ENCODE measurements at regions not wholly inside any gene's neighbourhood (a gene's known extent, or its start where the extent isn't known, plus 50 kb on each side); places are given as distances from the start of the nearest gene placed in this dataset.

DNA sequence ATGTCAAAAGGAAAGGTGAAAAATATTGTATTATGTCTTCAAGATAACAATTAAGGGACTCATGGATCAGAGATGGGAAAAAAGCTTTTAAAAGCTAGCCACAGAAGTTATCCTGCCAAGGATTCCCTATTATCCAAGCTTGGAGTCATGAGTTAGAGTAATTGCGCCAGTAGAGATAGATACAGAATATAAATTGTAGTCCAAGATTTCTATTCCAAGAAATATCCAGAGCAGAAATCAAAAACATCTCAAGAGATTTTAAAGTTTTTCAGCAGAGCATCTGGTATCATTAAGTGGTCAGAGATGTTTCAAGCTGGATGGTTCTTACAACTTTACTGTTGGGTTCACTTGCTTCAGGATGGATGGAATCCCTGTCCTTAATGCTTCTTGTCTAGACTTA lies 186.7 kb downstream of the PCDH18 start:
- DNase-seq (ENCODE audit: low read depth in 1 of 2, low spot score in 1 of 2) = no peak
- Histone ChIP-seq H3K4me3 (replicated peaks; ENCODE audit: insufficient read depth, low read length) (no peak overlapping the region), H3K27ac (replicated peaks) (no peak overlapping the region), H3K27me3 (ENCODE audit: insufficient read depth, poor library complexity, severe bottlenecking) (no peaks in the 10 kb centered on the region)
- TF ChIP-seq SPI1 (IDR thresholded peaks at IDR 0.05; ENCODE audit: borderline replicate concordance, low read depth) (no peak), GABPA (IDR thresholded peaks at IDR 0.05; ENCODE audit: low read depth) (no peak), POLR2AphosphoS5 (IDR thresholded peaks at IDR 0.05; ENCODE audit: low read depth) (no peak)
- TF ChIP-seq, protein P1, sequence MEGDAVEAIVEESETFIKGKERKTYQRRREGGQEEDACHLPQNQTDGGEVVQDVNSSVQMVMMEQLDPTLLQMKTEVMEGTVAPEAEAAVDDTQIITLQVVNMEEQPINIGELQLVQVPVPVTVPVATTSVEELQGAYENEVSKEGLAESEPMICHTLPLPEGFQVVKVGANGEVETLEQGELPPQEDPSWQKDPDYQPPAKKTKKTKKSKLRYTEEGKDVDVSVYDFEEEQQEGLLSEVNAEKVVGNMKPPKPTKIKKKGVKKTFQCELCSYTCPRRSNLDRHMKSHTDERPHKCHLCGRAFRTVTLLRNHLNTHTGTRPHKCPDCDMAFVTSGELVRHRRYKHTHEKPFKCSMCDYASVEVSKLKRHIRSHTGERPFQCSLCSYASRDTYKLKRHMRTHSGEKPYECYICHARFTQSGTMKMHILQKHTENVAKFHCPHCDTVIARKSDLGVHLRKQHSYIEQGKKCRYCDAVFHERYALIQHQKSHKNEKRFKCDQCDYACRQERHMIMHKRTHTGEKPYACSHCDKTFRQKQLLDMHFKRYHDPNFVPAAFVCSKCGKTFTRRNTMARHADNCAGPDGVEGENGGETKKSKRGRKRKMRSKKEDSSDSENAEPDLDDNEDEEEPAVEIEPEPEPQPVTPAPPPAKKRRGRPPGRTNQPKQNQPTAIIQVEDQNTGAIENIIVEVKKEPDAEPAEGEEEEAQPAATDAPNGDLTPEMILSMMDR (IDR thresholded peaks at IDR 0.05; ENCODE audit: insufficient read depth, low read length) = no peak
- TF ChIP-seq, protein P2, sequence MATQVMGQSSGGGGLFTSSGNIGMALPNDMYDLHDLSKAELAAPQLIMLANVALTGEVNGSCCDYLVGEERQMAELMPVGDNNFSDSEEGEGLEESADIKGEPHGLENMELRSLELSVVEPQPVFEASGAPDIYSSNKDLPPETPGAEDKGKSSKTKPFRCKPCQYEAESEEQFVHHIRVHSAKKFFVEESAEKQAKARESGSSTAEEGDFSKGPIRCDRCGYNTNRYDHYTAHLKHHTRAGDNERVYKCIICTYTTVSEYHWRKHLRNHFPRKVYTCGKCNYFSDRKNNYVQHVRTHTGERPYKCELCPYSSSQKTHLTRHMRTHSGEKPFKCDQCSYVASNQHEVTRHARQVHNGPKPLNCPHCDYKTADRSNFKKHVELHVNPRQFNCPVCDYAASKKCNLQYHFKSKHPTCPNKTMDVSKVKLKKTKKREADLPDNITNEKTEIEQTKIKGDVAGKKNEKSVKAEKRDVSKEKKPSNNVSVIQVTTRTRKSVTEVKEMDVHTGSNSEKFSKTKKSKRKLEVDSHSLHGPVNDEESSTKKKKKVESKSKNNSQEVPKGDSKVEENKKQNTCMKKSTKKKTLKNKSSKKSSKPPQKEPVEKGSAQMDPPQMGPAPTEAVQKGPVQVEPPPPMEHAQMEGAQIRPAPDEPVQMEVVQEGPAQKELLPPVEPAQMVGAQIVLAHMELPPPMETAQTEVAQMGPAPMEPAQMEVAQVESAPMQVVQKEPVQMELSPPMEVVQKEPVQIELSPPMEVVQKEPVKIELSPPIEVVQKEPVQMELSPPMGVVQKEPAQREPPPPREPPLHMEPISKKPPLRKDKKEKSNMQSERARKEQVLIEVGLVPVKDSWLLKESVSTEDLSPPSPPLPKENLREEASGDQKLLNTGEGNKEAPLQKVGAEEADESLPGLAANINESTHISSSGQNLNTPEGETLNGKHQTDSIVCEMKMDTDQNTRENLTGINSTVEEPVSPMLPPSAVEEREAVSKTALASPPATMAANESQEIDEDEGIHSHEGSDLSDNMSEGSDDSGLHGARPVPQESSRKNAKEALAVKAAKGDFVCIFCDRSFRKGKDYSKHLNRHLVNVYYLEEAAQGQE (IDR thresholded peaks at IDR 0.05; ENCODE audit: insufficient replicate concordance, low read depth) = no peak

DNA sequence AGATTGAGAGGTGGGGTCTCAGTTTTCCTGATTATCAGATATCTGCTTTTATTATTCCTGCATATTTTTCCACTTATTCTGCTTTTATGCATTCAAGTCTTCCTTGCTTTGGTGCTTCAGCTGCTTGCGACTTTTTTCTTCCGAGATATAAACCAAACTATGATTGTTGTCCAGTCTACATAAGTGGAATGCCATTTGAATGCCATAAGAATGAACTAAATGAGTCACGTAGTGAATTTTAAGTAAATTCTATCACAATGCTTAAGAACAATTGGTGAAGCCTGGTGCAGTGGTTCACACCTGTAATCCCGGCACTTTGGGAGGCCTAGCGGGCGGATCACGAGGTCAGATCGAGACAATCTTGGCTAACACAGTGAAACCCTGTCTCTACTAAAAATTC lies 189.1 kb downstream of the PCDH18 start:
- DNase-seq (ENCODE audit: low read depth in 1 of 2, low spot score in 1 of 2) = no peak
- no peak overlapping the region for H3K27ac ChIP-seq (replicated peaks)
- no peak overlapping the region for H3K4me3 ChIP-seq (replicated peaks; ENCODE audit: insufficient read depth, low read length)
- TF ChIP-seq, protein P1 (IDR thresholded peaks at IDR 0.05; ENCODE audit: insufficient read depth, low read length) = no peak
- no peak for TF ChIP-seq POLR2AphosphoS5 (IDR thresholded peaks at IDR 0.05; ENCODE audit: low read depth)
- H3K27me3 ChIP-seq (ENCODE audit: insufficient read depth, poor library complexity, severe bottlenecking) = no peaks in the 10 kb centered on the region

DNA sequence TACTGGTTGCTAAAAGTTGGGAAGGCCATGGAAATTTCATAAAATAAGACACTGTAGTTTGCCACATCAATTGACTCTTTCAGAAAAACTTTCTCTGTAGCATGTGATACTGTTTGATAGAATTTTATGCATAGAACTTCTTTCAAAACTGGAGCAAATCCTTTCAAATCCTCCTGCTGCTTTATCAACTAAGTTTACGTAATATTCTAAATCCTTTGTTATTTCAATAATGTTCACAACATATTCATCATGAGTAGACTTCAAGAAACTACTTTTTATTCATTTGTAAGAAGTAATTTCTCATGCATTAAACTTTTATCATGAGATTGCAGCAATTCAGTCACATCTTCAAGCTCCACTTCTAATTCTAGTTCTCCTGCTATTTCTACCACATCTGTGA lies 199.3 kb downstream of the PCDH18 start:
- no peak for DNase-seq (ENCODE audit: low read depth in 1 of 2, low spot score in 1 of 2)
- Histone ChIP-seq H3K27ac (replicated peaks) (no peak overlapping the region), H3K4me3 (replicated peaks; ENCODE audit: insufficient read depth, low read length) (no peak overlapping the region), H3K27me3 (ENCODE audit: insufficient read depth, poor library complexity, severe bottlenecking) (no peaks in the 10 kb centered on the region)
- TF ChIP-seq, protein P1 (IDR thresholded peaks at IDR 0.05; ENCODE audit: insufficient read depth, low read length) = no peak
- TF ChIP-seq, protein P2 (IDR thresholded peaks at IDR 0.05; ENCODE audit: insufficient replicate concordance, low read depth) = no peak
- TF ChIP-seq POLR2AphosphoS5 (IDR thresholded peaks at IDR 0.05; ENCODE audit: low read depth) (no peak), GABPA (IDR thresholded peaks at IDR 0.05; ENCODE audit: low read depth) (no peak), SPI1 (IDR thresholded peaks at IDR 0.05; ENCODE audit: borderline replicate concordance, low read depth) (no peak)

DNA sequence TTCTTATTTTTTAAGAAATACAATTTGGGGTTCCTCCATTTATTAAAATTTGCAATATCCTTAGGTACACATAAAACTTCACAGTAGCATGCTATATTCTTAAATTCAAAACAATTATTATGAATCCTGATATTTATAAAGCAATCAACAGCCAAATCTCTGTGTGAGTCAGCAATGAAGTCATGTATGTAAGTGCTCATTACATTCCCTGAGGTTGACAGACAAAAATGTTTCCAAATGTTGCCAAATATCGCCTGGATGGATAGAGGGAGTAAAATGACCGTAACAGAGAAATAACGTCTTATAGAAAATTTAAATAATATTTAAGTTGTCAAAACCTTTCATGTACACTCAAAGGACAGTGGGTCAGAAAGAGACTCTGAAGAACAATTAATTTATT lies 220.0 kb downstream of the PCDH18 start:
- TF ChIP-seq, protein P2 (IDR thresholded peaks at IDR 0.05; ENCODE audit: insufficient replicate concordance, low read depth) = no peak
- TF ChIP-seq GABPA (IDR thresholded peaks at IDR 0.05; ENCODE audit: low read depth) (no peak), POLR2AphosphoS5 (IDR thresholded peaks at IDR 0.05; ENCODE audit: low read depth) (no peak), SPI1 (IDR thresholded peaks at IDR 0.05; ENCODE audit: borderline replicate concordance, low read depth) (no peak)
- TF ChIP-seq, protein P1 (IDR thresholded peaks at IDR 0.05; ENCODE audit: insufficient read depth, low read length) = no peak
- Histone ChIP-seq H3K27ac (replicated peaks) (no peak overlapping the region), H3K4me3 (replicated peaks; ENCODE audit: insufficient read depth, low read length) (no peak overlapping the region), H3K27me3 (ENCODE audit: insufficient read depth, poor library complexity, severe bottlenecking) (no peaks in the 10 kb centered on the region)
- DNase-seq (ENCODE audit: low read depth in 1 of 2, low spot score in 1 of 2) = no peak

All from HL-60 (cell line).